HG03442 (cell line): ENCODE measurements at regions not wholly inside any gene's neighbourhood (a gene's known extent, or its start where the extent isn't known, plus 50 kb on each side); places are given as distances from the start of the nearest gene placed in this dataset.

Source experiments
- ATAC-seq: cut with Tn5 transposase; IDR thresholded peaks from one replicate; pipeline ENCODE4 v1.9.1; 2021; ENCODE audit warnings: mild to moderate bottlenecking, moderate library complexity; ENCODE audit not compliant: unreplicated experiment

- ATAC-seq, result no peak
Observed at GRCh38 chr22:48603621-48604320, 1223.9 kb downstream of the BRD1 start.

- ATAC-seq, result no peak
Observed at GRCh38 chr22:48602805-48603518, 1224.7 kb downstream of the BRD1 start.

DNA sequence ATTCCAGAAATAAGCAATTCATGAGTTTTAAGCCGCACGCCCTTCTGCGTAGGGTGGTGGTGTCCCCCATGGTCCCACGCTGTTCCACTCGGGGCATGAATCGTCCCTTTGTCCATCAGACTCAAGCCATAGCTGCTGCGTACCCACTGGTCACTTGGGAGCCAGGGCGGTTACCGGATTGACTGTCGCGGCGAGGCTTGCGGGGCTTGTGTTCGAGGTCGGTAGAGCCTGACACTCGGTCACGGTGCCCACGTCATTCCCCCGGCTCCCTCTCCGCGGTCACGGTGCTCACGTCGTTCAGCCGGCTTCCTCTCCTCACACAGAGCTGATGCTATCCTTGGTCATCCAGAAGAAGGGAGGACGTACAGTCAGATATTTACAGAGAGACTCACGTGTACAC is 1227.0 kb downstream of the BRD1 start:
- ATAC-seq, result no peak

DNA sequence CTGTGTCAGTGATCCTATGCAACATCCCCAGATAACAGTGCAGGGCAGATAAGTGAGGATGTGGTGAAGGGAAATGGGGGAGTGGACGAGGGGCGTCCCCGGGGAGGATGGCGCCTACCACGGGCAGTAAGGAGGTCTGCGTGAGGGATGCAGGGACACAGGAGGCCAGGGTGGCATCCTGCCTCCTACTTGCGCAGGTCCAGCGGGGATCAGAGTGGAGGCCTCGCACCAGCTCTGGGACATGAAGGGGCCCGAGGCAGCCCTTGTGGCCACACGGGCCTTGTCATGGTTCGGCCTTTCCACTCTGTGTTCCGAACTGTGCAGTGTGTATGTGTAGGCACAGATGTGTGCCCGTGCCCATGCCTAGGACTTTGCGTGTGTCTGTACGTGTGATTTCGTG is 1227.5 kb downstream of the BRD1 start:
- ATAC-seq, result no peak

- no peak for ATAC-seq
Observed at GRCh38 chr22:48599346-48599745, 1228.3 kb downstream of the BRD1 start.

DNA sequence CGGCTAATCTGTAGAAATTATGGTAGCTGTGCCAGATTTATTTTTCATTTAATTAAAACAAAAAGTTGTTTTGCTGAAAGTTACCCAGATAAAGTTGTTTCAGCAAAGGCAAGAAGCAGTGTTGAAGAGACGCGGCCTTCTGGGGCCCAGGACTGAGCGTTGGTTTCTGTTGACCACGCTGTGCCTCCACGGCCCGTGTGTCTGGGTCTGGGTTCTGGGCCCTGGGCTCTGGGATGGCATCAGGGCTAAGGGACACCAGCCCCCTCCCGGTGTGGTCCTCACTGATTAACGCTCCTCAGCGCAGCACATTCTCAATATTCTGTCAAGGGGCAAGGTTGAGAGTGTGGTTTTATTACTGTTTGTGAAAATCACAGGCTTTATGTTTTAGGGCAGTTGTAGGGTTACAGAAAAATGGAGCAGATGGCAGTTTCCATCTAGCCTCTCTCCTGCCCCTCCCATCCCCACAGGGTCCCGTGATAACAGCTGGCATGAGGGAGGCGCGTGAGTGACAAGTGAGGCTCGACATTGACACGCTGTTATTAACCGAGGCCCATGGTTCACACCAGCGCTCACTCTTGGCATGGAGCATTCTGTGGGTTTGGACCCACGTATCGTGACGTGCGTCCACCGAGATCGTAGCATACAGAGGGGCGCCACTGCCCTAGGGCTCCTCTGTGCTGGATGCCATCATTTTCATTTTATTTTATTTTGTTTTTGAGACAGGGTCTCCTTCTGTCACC is 1231.4 kb downstream of the BRD1 start:
- no peak for ATAC-seq

DNA sequence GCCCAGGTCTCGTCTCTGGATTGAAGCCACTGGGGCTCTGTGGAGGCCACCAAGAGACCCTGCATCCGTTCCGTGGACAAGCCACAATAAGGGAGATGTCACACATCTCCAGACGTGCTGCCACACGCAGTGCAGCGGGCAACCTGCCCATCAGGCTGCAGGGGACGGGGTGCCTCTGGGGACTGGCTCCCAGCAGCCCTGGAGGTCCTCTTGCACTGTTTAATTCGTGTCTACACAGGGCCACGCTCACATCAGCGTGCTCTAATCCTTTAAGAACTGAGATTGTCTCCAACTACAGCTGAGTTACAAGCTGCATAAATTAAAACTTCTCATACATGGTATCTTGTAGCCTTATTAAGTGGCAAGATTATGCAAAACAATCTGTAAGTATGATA is 1232.2 kb downstream of the BRD1 start:
- ATAC-seq, result no peak

GRCh38 chr22:48594757-48595510 is 1232.7 kb downstream of the BRD1 start:
- ATAC-seq, result no peak

GRCh38 chr22:48594016-48594756 is 1233.5 kb downstream of the BRD1 start:
- no peak for ATAC-seq

- no peak for ATAC-seq
Observed at GRCh38 chr22:48593551-48593950, 1234.1 kb downstream of the BRD1 start.

- ATAC-seq, result no peak
Observed at GRCh38 chr22:48592931-48593330, 1234.7 kb downstream of the BRD1 start.

GRCh38 chr22:48592488-48592887 is 1235.2 kb downstream of the BRD1 start:
- ATAC-seq, result no peak

DNA sequence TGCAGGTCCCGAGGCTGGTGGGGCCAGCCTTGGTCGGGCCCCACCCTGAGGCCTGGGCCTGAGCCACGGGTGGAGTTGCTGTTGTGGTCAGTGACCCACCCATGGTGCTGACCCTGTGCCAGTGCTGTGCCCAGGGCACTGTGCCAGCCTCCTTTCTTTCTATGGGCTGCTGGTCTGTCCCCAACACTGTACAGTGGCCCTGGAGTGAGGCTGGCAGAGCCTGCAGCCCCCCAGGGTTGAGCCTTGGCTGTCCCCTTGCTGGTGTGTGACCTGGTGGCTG is 1235.7 kb downstream of the BRD1 start:
- no peak for ATAC-seq

- no peak for ATAC-seq
Observed at GRCh38 chr22:48591286-48592065, 1236.2 kb downstream of the BRD1 start.

GRCh38 chr22:48589901-48590300 is 1237.8 kb downstream of the BRD1 start:
- no peak for ATAC-seq

GRCh38 chr22:48588878-48589450 is 1238.7 kb downstream of the BRD1 start:
- ATAC-seq, result no peak

DNA sequence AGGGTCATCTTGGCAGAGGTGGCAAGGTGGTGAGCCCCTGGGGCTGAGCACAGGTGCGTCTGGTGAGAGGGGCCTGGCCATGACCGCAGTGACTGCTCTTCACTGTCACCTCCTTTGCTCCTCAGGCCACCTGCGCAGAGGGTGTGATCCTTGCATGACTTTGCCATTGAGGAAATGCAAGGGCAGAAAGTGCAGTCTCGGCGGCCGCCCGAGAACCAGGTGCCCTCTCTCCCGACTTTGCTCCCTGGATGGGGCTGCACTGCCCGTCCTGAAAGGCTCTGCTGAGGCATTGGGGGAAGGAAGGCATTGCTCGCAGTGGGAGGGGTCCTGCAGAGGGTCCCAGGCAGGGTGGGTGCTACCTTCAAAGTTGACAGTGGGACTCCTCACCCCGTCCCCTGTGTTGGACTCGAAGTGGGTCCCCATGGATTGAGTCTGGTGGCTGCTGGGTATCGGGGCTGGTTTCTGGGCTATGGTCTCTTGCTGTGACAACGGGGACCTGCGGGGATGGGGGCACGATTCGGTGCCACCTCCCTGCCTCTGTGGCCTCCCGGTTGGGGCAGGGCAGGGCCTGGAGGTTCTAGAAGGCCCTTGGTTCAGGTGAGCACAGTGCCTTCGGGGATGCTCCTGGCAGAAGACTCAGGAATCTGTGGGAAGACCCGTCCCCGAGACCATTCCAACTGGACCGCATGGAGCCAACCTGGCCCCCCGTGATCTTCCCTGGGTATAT is 1239.4 kb downstream of the BRD1 start:
- no peak for ATAC-seq

DNA sequence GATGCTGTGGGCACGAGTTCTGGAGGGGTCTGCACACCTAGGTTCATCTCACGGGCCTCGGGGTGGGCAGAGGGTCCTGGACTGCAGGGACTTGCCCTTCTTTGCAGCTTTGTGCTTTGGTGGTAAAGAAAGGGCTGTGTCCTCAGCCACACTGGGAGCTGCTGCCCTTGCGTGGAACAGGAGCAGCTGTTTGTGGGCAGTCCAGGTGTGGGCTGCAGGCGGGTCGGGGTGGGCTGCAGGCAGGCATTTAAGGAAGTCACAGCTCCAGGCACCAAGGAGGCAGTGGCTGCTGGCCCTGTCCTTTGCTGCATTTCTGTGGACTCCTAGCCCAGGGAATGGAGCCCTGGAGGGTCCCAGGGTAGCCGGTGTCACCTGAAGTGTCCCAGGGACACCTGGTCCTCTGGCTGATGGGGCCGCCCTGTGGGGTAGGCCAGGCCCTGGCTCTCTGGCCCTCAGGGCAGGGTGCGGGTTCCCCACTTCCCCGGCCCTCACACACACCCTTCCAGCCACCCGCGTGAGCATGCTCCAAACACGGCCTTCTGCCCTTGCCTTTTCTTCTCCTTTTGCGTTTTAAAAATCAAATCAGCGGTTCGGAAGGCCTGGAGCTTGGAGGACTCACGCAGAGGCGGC is 1240.3 kb downstream of the BRD1 start:
- ATAC-seq, result no peak

GRCh38 chr22:48586799-48587185 is 1240.9 kb downstream of the BRD1 start:
- ATAC-seq, result no peak
